ENCODE measurements at regions not wholly inside any gene's neighbourhood (a gene's known extent, or its start where the extent isn't known, plus 50 kb on each side); places are given as distances from the start of the nearest gene placed in this dataset.

- Histone ChIP-seq H3K36me3 (no peaks in the 10 kb centered on the region), H3K4me1 (peaks cover 64% of the 10 kb centered on the region), H3K4me3 (no peak overlapping the region), H3K9me3 (no peaks in the 10 kb centered on the region), H3K27ac (peak overlapping the region; percentile 83), H3K27me3 (no peaks in the 10 kb centered on the region)
- no peak for TF ChIP-seq POLR2AphosphoS5 (IDR thresholded peaks at IDR 0.05; ENCODE audit: insufficient read depth in 1 of 2, low read depth in 1 of 2)
- TF ChIP-seq CTCF (IDR thresholded peaks at IDR 0.05), result no peak
- no peak for TF ChIP-seq POLR2A (IDR thresholded peaks at IDR 0.05)
- intact Hi-C loops (cut with DNase I), result loop anchor here (2.0 kb wide), 1 partner anchor 197 kb away; the partner anchor contains the start of gene DIO3
- DNase-seq (ENCODE audit: extremely low spot score in 2 of 2), result peak; percentile 88
Measured at GRCh38 chr14:101363880-101364391, 197.4 kb upstream of the DIO3 start.

GRCh38 chr14:101364503-101365328 is 196.6 kb upstream of the DIO3 start:
- Histone ChIP-seq H3K4me1 (peaks cover 65% of the 10 kb centered on the region), H3K9me3 (no peaks in the 10 kb centered on the region), H3K27ac (peak overlapping the region; percentile 83), H3K27me3 (no peaks in the 10 kb centered on the region), H3K4me3 (peak overlapping the region in 1 of 2 donors; percentile 4), H3K36me3 (no peaks in the 10 kb centered on the region)
- intact Hi-C loops (cut with DNase I), result loop anchor here (2.0 to 5.0 kb wide), 2 partner anchors 43 to 196 kb away; partner anchors contain the start of gene DIO3
- TF ChIP-seq CTCF (IDR thresholded peaks at IDR 0.05) (no peak), POLR2AphosphoS5 (IDR thresholded peaks at IDR 0.05; ENCODE audit: insufficient read depth in 1 of 2, low read depth in 1 of 2) (peak; percentile 24 to 96)
- DNase-seq (ENCODE audit: extremely low spot score in 2 of 2), result peak; percentile 94 to 98

GRCh38 chr14:101365329-101366158 is 195.8 kb upstream of the DIO3 start:
- no peaks in the 10 kb centered on the region for H3K36me3 ChIP-seq
- peaks cover 65% of the 10 kb centered on the region for H3K4me1 ChIP-seq
- H3K9me3 ChIP-seq, result no peaks in the 10 kb centered on the region
- intact Hi-C loops (cut with DNase I), result loop anchor here (2.0 to 5.0 kb wide), 2 partner anchors 42 to 195 kb away; partner anchors contain the start of gene DIO3
- H3K4me3 ChIP-seq, result peak overlapping the region in 1 of 2 donors; percentile 4
- DNase-seq (ENCODE audit: extremely low spot score in 2 of 2), result peak in 1 of 2 donors; percentile 89
- peak overlapping the region; percentile 83 for H3K27ac ChIP-seq
- TF ChIP-seq CTCF (IDR thresholded peaks at IDR 0.05), result no peak
- TF ChIP-seq POLR2AphosphoS5 (IDR thresholded peaks at IDR 0.05; ENCODE audit: insufficient read depth in 1 of 2, low read depth in 1 of 2), result no peak
- no peak for TF ChIP-seq POLR2A (IDR thresholded peaks at IDR 0.05)
- H3K27me3 ChIP-seq, result no peaks in the 10 kb centered on the region

GRCh38 chr14:101367421-101368261 is 193.7 kb upstream of the DIO3 start:
- Histone ChIP-seq H3K27ac (peak overlapping the region; percentile 18), H3K4me1 (peaks cover 45% of the 10 kb centered on the region), H3K36me3 (no peaks in the 10 kb centered on the region), H3K27me3 (no peaks in the 10 kb centered on the region), H3K9me3 (no peaks in the 10 kb centered on the region), H3K4me3 (no peak overlapping the region)
- intact Hi-C loops (cut with DNase I), result loop anchor here (5.0 kb wide), 1 partner anchor 40 kb away; no protein-coding TSS in a partner anchor
- TF ChIP-seq POLR2A (IDR thresholded peaks at IDR 0.05) (no peak), CTCF (IDR thresholded peaks at IDR 0.05) (no peak), POLR2AphosphoS5 (IDR thresholded peaks at IDR 0.05; ENCODE audit: insufficient read depth in 1 of 2, low read depth in 1 of 2) (no peak)
- DNase-seq (ENCODE audit: extremely low spot score in 2 of 2), result peak; percentile 70 to 94

Measured in vagina (tissue), 2 donors.